GM18499 (cell line): ENCODE measurements at regions not wholly inside any gene's neighbourhood (a gene's known extent, or its start where the extent isn't known, plus 50 kb on each side); places are given as distances from the start of the nearest gene placed in this dataset.

ENCODE experiments used
- ATAC-seq: cut with Tn5 transposase; IDR thresholded peaks from one replicate; pipeline ENCODE4 v1.9.1; 2021; ENCODE audit warnings: moderate number of reproducible peaks; ENCODE audit not compliant: insufficient read depth, unreplicated experiment

DNA sequence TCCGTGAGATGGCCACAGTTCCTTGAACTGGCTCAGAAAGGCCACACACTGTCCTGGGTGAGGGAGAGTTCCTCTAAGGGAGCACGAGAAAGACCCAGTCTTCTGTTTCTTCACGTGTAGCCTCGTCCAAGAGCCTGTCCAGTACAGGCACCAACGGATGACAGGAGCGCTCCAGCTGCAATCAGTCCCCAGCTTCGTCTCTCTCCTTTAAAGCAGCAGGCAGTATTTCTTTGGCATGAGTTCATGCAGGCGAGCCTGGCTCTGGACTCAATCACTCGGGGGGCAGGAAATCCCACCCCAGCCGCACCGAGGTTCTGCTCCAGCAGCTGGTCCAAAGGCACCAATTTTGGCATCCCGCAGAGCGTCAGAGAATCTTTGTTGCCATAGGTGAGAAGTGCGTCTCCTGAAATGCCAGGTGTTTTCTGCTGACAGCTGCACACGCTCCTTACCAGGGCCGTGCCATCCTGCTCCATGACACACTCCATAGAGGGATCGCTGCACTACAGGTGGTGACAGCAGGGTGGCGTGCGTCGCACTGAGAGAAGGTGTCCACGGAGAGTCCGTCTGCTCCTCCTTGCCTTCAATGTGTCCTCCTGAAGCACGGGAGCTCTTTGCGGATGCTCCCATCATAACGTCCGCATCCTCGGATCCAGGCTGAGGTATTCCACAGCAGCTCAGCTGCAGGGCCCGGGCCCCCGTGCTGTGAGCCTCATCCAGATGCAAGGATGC lies 59.6 kb upstream of the AFDN start:
- ATAC-seq: no peak

DNA sequence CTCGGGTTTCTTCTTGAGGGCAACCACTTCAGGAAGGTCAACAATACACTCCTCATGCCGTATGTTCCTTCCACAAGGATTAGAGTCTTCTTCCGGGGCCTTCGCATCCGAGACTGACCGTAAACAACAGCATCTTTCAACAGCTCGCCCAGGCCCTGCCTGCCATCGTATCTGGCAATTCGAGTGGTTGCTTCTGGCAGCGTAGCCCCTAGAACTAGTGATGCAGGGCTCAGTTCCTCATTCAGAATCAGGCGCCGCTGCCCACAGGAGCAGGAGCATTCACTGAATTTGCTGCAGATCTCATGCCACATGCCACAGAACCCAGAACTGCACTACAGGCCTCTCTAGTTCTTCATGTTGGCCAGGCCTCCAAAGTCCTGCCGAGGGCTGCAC lies 59.0 kb upstream of the AFDN start:
- ATAC-seq: no peak

DNA sequence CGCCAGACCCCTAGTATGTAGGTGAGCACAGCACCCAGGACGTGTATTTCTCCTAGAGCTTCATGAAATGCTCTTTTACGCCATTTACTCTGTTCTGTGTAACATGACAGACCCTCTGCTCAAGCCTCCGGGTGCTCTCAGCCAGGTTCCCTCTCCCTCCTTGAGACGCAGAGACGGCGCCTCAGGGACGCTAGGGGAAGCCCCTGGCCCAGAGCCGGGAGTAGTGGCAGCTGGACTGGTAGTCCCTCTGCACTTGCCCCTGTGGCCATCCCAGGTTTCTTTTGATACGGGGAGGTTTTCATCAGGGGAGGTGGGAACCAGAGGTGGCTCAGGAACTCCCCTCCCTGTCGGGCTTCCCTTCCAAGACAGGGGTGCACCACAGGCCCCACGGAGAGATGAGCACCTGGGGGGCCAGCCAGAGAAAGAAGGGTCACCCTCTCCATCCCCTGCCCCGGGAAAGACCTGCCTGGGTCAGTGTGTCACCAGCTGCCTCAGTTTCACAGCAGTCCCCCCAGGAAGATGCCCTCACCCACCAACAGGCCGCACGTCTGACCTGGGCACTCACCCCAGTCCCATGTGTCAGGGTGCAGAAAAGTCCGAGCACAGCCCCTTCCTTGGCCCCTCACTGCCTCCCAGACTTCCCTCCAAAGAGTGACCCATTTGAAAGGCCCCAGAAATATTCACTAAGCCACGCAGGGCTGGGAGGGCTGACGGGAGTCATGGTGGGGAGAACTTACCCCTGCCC lies 58.1 kb upstream of the AFDN start:
- no peak for ATAC-seq

DNA sequence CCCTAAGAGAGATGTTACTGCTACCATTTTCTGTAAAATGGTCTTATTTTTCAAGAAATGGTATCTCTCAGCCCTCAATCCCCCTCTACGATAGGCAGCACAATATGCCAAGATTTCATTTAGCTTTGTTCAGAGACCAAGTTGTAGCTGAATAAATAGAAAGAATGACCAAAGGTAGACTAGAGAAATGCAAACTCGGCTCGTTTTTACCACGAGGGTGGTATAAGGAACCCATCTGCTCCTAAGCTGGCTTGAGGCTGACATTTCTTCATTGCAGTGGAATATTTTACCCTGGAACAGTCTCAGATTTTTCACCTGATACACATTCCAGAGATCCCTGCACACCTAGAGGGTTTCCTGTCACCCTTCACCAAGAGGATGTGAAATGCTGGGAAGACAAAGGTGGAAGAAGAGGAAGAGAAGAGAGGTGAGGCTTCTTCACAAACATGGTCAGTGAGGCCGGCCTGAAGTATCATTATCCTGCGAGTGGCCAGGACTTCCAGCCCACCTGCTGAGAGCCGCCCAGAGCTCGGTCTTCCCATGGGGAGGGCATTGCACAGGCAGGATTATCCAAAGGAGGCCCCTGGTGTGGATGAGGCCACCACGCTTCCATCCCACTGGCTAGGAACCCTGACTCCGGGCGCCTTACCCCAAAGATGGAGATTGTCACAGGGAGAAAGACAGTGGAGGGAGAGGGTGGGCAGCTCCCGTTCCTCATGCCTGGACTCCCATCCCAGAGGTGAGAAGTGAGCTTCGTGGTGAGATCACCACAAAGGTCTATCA lies 57.1 kb upstream of the AFDN start:
- ATAC-seq: no peak

DNA sequence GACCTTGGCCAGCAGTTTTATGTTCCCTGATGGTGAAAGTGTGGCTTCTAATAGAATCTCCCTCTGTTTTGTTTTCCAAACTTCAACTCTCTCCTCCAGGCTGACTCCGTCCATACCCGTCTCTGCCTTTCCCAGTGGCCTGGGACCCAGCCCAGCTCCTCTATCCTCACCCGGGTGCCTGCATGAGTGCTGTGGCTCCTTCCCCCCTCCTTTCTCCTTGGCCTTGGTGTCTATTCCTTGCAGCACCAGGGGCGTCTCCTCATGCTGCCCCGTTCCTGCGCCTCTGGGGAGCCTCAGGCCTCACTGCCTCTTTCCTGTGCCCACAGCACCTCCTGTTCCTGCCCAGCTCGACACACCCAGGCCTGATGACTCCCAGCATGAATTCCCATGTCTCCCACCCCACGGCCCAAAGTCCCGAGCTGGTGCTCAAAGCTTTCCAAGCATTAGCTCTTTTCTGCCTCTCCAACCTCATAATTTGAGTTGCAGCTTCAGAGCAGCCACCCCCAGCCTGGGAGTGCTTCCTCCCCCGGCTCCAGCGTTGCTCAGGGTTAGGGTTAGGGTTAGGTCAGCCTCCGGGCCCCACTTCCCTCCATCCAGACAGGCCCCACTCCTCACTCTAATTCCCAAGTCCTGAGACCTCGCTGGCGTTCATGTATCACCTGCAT lies 56.3 kb upstream of the AFDN start:
- ATAC-seq: no peak

DNA sequence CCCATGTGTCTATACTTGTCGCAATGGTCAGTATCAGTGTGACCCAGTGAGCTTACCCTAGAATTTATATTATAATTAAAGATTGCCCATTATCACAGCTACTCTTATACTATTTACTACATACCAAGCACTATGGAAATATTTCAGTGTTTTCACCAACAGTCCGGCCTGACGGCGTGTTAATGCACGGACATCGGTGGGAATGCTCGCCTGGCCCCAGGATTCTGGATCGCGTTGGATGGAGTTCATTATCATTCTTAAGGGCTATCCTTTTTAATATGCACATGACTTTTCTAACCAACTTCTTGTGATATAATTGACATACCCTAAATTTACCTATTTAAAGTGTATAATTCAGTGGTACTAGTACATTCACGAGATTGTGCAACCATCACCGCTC lies 51.8 kb upstream of the AFDN start:
- no peak for ATAC-seq

DNA sequence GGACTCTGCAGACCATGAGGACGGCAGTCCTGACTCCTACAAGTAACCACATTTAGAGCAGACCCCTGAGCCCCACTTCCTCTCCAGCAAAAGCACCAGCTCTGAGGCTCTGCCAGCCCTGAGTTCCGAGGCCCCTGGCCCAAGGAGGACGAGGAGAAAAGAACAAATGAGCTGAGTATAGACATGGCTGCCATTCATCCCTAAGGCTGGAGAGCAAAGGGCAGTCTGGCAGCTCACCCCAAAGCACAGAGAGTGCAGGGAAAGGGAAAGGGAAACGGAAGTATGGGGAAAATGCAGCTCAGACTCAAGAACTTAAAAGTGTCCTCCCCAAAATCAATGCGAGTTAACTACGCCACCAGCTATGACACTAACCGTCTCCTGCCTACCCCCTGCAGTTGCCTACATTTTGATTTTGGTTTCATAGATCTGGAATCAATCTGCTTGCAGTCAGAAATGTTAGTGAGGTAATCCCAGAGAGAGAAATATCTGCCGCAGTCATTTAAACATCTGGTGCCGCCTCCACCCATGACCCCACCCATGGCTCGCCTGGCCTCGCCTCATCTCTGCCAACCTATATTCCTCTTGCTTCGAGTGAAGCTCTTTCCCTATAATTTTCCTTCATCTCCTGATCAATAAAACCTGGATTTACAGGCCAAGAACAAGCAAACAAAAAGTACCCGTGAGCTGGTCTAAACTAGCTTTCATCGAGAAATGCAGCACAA lies 49.6 kb upstream of the AFDN start:
- ATAC-seq: no peak
